Fibroblast of lung (primary cell): ENCODE measurements at regions not wholly inside any gene's neighbourhood (a gene's known extent, or its start where the extent isn't known, plus 50 kb on each side); places are given as distances from the start of the nearest gene placed in this dataset.

Source experiments
- EZH2 ChIP-seq: IDR thresholded peaks from 2 replicates; pipeline ENCODE4 v1.5.1; 2012; ENCODE audit warnings: low read length, control low read depth, mild to moderate bottlenecking; ENCODE audit errors: missing control alignments
- TF ChIP-seq, protein P1 (sequence below), 2 donors: IDR thresholded peaks in 1 of 2; conservative IDR thresholded peaks in 1 of 2; 1 replicate in 1 of 2; 2 replicates in 1 of 2; pipeline ENCODE4 v1.5.1; 2011 to 2012; ENCODE audit warnings: low read length in 2 of 2, control low read depth in 1 of 2, inconsistent platforms in 1 of 2, low read depth in 1 of 2, mild to moderate bottlenecking in 1 of 2

DNA sequence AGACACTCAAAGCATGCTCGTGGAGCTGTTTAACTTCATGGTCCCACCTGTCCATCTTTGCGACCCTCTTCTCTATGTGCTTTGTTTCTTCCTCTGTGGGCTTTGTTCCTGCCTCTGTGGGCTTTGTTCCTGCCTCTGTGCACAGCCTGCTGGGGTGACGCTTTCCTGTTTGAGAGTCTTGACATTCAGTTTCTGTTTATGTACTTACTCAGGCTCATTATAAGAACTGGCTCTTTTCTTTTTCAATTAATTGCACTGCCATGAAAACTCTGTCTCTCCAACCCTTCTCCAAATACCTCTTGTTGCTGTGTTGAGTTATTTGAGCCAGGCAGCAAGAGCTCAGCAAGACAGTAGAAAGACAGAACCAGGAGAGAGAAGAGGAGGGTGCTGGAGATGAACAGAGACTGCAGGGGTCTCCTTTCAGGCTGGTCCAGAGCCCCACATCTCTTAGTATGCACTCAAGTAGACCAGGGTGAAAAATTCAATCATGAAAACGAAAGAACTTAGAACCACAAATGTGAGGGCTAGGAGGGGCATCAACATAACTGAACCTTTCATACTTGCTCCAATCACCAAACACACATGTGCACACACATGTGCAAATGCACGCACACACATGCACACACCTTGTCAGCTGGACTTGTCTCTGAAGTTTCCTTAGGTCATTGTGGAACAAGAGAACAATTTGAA, 88.3 kb upstream of the SGIP1 start:
- TF ChIP-seq, protein P1, sequence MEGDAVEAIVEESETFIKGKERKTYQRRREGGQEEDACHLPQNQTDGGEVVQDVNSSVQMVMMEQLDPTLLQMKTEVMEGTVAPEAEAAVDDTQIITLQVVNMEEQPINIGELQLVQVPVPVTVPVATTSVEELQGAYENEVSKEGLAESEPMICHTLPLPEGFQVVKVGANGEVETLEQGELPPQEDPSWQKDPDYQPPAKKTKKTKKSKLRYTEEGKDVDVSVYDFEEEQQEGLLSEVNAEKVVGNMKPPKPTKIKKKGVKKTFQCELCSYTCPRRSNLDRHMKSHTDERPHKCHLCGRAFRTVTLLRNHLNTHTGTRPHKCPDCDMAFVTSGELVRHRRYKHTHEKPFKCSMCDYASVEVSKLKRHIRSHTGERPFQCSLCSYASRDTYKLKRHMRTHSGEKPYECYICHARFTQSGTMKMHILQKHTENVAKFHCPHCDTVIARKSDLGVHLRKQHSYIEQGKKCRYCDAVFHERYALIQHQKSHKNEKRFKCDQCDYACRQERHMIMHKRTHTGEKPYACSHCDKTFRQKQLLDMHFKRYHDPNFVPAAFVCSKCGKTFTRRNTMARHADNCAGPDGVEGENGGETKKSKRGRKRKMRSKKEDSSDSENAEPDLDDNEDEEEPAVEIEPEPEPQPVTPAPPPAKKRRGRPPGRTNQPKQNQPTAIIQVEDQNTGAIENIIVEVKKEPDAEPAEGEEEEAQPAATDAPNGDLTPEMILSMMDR (conservative IDR thresholded peaks at IDR 0.05 in 1 of 2, IDR thresholded peaks at IDR 0.05 in 1 of 2; ENCODE audit: low read depth in 1 of 2, low read length in 2 of 2): no peak
- no peak for TF ChIP-seq EZH2
